ENCODE measurements at regions not wholly inside any gene's neighbourhood (a gene's known extent, or its start where the extent isn't known, plus 50 kb on each side); places are given as distances from the start of the nearest gene placed in this dataset.

DNA sequence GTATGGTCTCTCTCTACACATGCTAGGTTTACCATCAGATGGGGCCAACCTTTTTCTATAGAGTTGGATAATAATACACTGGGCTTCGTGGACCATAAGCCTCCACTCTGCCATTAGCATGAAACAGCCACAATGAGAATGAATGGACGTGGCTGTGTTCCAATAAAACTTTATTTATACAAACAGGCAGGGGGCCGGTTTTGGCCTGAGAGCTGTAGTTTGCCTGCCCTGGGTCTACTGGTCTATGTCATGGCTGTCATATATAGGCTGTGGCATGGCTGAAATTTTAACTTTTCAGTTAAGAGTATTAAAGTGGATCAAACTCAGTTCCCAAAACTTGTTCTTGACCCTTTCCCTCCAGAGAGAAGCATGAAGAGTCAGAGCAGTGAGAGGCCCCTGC, 120.3 kb upstream of the MYL2 start:
- no peak for TF ChIP-seq TCF4 (CRISPR knock-in tag; IDR thresholded peaks at IDR 0.05; ENCODE audit: borderline replicate concordance)
- TF ChIP-seq BACH2 (CRISPR knock-in tag; IDR thresholded peaks at IDR 0.05; ENCODE audit: borderline replicate concordance): no peak
- TF ChIP-seq ZNF70 (CRISPR knock-in tag; IDR thresholded peaks at IDR 0.05): no peak
- no peak for TF ChIP-seq RARB (CRISPR knock-in tag; IDR thresholded peaks at IDR 0.05)
- no peak for TF ChIP-seq ZFP30 (CRISPR knock-in tag; IDR thresholded peaks at IDR 0.05)
- TF ChIP-seq ZNF565 (CRISPR knock-in tag; conservative IDR thresholded peaks at IDR 0.05; ENCODE audit: low read depth): no peak
- no peak for TF ChIP-seq ISL1 (CRISPR knock-in tag; IDR thresholded peaks at IDR 0.05)
- TF ChIP-seq PPARA (CRISPR knock-in tag; IDR thresholded peaks at IDR 0.05; ENCODE audit: borderline replicate concordance): no peak
- TF ChIP-seq, protein P1, sequence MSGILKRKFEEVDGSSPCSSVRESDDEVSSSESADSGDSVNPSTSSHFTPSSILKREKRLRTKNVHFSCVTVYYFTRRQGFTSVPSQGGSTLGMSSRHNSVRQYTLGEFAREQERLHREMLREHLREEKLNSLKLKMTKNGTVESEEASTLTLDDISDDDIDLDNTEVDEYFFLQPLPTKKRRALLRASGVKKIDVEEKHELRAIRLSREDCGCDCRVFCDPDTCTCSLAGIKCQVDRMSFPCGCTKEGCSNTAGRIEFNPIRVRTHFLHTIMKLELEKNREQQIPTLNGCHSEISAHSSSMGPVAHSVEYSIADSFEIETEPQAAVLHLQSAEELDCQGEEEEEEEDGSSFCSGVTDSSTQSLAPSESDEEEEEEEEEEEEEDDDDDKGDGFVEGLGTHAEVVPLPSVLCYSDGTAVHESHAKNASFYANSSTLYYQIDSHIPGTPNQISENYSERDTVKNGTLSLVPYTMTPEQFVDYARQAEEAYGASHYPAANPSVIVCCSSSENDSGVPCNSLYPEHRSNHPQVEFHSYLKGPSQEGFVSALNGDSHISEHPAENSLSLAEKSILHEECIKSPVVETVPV (CRISPR knock-in tag; IDR thresholded peaks at IDR 0.05): no peak
- TF ChIP-seq CSDC2 (CRISPR knock-in tag; IDR thresholded peaks at IDR 0.05): no peak
- TF ChIP-seq TOX (CRISPR knock-in tag; IDR thresholded peaks at IDR 0.05; ENCODE audit: borderline replicate concordance): no peak
- no peak for TF ChIP-seq SNAI2 (CRISPR knock-in tag; IDR thresholded peaks at IDR 0.05)
- TF ChIP-seq ZNF8 (CRISPR knock-in tag; IDR thresholded peaks at IDR 0.05): no peak
- TF ChIP-seq, protein P2, sequence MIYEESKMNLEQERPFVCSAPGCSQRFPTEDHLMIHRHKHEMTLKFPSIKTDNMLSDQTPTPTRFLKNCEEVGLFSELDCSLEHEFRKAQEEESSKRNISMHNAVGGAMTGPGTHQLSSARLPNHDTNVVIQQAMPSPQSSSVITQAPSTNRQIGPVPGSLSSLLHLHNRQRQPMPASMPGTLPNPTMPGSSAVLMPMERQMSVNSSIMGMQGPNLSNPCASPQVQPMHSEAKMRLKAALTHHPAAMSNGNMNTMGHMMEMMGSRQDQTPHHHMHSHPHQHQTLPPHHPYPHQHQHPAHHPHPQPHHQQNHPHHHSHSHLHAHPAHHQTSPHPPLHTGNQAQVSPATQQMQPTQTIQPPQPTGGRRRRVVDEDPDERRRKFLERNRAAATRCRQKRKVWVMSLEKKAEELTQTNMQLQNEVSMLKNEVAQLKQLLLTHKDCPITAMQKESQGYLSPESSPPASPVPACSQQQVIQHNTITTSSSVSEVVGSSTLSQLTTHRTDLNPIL (CRISPR knock-in tag; IDR thresholded peaks at IDR 0.05; ENCODE audit: low read depth): no peak
- no peak for TF ChIP-seq ESRRG (CRISPR knock-in tag; IDR thresholded peaks at IDR 0.05)
- TF ChIP-seq, protein P3, sequence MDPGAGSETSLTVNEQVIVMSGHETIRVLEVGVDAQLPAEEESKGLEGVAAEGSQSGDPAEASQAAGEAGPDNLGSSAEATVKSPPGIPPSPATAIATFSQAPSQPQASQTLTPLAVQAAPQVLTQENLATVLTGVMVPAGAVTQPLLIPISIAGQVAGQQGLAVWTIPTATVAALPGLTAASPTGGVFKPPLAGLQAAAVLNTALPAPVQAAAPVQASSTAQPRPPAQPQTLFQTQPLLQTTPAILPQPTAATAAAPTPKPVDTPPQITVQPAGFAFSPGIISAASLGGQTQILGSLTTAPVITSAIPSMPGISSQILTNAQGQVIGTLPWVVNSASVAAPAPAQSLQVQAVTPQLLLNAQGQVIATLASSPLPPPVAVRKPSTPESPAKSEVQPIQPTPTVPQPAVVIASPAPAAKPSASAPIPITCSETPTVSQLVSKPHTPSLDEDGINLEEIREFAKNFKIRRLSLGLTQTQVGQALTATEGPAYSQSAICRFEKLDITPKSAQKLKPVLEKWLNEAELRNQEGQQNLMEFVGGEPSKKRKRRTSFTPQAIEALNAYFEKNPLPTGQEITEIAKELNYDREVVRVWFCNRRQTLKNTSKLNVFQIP (CRISPR knock-in tag; IDR thresholded peaks at IDR 0.05; ENCODE audit: borderline replicate concordance, low read depth): no peak
- TF ChIP-seq OSR1 (CRISPR knock-in tag; IDR thresholded peaks at IDR 0.05): no peak
- no peak for TF ChIP-seq ZC3H10 (CRISPR knock-in tag; IDR thresholded peaks at IDR 0.05)
- TF ChIP-seq GLIS3 (CRISPR knock-in tag; IDR thresholded peaks at IDR 0.05): no peak
- no peak for ATAC-seq

DNA sequence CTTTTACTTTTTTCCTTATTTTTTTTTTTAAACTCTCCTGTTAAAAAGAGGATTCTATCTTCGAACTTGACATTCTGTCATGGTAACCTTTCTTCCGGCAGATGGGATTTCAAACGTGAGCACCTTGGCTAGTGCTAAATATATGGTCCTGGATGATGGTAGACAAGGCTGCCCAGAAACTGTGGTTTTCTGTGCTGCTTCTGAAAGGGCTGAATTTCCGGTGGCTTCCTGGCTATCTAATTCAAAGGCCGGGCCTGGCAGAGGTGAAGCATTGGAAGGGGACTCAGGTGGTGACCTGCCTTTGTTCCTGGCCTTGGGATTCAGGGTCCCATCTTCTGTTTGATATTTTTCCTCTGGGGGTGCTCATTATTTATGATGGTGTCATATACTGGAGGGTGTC, 118.6 kb upstream of the MYL2 start:
- TF ChIP-seq ZFP30 (CRISPR knock-in tag; IDR thresholded peaks at IDR 0.05) (no peak), PPARA (CRISPR knock-in tag; IDR thresholded peaks at IDR 0.05; ENCODE audit: borderline replicate concordance) (no peak), ZFP3 (CRISPR knock-in tag; IDR thresholded peaks at IDR 0.05) (no peak), OSR1 (CRISPR knock-in tag; IDR thresholded peaks at IDR 0.05) (no peak), ZC3H10 (CRISPR knock-in tag; IDR thresholded peaks at IDR 0.05) (no peak), BACH2 (CRISPR knock-in tag; IDR thresholded peaks at IDR 0.05; ENCODE audit: borderline replicate concordance) (no peak), SNAI2 (CRISPR knock-in tag; IDR thresholded peaks at IDR 0.05) (no peak), TOX (CRISPR knock-in tag; IDR thresholded peaks at IDR 0.05; ENCODE audit: borderline replicate concordance) (no peak), ZNF565 (CRISPR knock-in tag; conservative IDR thresholded peaks at IDR 0.05; ENCODE audit: low read depth) (no peak), ARNTL (CRISPR knock-in tag; IDR thresholded peaks at IDR 0.05; ENCODE audit: borderline replicate concordance, low read depth) (no peak), ZNF70 (CRISPR knock-in tag; IDR thresholded peaks at IDR 0.05) (no peak)
- TF ChIP-seq, protein P4, sequence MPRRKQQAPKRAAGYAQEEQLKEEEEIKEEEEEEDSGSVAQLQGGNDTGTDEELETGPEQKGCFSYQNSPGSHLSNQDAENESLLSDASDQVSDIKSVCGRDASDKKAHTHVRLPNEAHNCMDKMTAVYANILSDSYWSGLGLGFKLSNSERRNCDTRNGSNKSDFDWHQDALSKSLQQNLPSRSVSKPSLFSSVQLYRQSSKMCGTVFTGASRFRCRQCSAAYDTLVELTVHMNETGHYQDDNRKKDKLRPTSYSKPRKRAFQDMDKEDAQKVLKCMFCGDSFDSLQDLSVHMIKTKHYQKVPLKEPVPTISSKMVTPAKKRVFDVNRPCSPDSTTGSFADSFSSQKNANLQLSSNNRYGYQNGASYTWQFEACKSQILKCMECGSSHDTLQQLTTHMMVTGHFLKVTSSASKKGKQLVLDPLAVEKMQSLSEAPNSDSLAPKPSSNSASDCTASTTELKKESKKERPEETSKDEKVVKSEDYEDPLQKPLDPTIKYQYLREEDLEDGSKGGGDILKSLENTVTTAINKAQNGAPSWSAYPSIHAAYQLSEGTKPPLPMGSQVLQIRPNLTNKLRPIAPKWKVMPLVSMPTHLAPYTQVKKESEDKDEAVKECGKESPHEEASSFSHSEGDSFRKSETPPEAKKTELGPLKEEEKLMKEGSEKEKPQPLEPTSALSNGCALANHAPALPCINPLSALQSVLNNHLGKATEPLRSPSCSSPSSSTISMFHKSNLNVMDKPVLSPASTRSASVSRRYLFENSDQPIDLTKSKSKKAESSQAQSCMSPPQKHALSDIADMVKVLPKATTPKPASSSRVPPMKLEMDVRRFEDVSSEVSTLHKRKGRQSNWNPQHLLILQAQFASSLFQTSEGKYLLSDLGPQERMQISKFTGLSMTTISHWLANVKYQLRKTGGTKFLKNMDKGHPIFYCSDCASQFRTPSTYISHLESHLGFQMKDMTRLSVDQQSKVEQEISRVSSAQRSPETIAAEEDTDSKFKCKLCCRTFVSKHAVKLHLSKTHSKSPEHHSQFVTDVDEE (CRISPR knock-in tag; IDR thresholded peaks at IDR 0.05): no peak
- TF ChIP-seq, protein P3 (CRISPR knock-in tag; IDR thresholded peaks at IDR 0.05; ENCODE audit: borderline replicate concordance, low read depth): no peak
- TF ChIP-seq, protein P1 (CRISPR knock-in tag; IDR thresholded peaks at IDR 0.05): no peak
- ATAC-seq: no peak
